ENCODE measurements at regions not wholly inside any gene's neighbourhood (a gene's known extent, or its start where the extent isn't known, plus 50 kb on each side); places are given as distances from the start of the nearest gene placed in this dataset.

GRCh38 chr15:35921046-35921445 lies 375.1 kb upstream of the DPH6 start:
- H3K36me3 ChIP-seq (ENCODE audit: low read depth), result no peaks in the 10 kb centered on the region
- H3K27me3 ChIP-seq (ENCODE audit: insufficient read depth, low read depth), result no peaks in the 10 kb centered on the region
- ChIA-PET CTCF (no interaction called here), POLR2A (ENCODE audit: unreplicated experiment) (no interaction called here)
- intact Hi-C loops (cut with micrococcal nuclease; ENCODE audit: unreplicated experiment), result no loop called here
- H2AFZ ChIP-seq, result no peak overlapping the region
- no peak for DNase-seq
- no peaks in the 10 kb centered on the region for H3K79me2 ChIP-seq (ENCODE audit: low read depth)
- no peaks in the 10 kb centered on the region; the same call in 1 of the 2 replicates for H3K9me2 ChIP-seq (ENCODE audit: insufficient read depth)
- no peaks in the 10 kb centered on the region for H3F3A ChIP-seq (ENCODE audit: insufficient read depth, low read depth)
- no peaks in the 10 kb centered on the region for H3K4me1 ChIP-seq (replicated peaks; ENCODE audit: insufficient read depth)
- no peak overlapping the region for H3K4me2 ChIP-seq
- no TSS peak for BruUV-seq (replicated peaks)
- H4K20me1 ChIP-seq (ENCODE audit: insufficient read depth), result no peaks in the 10 kb centered on the region
- H3K4me3 ChIP-seq, result no peak overlapping the region
- no peaks in the 10 kb centered on the region for H3K9me3 ChIP-seq (ENCODE audit: insufficient read depth, low read depth)
- TF ChIP-seq EZH2 (IDR thresholded peaks at IDR 0.05; ENCODE audit: low read depth), result no peak
- TF ChIP-seq CTCF (conservative IDR thresholded peaks at IDR 0.05), result no peak
- no peak overlapping the region for H3K27ac ChIP-seq

GRCh38 chr15:35925275-35926006 lies 379.5 kb upstream of the DPH6 start:
- no peak for TF ChIP-seq CTCF (conservative IDR thresholded peaks at IDR 0.05)
- TF ChIP-seq EZH2 (IDR thresholded peaks at IDR 0.05; ENCODE audit: low read depth), result no peak
- intact Hi-C loops (cut with micrococcal nuclease; ENCODE audit: unreplicated experiment), result no loop called here
- Histone ChIP-seq H4K20me1 (ENCODE audit: insufficient read depth) (no peaks in the 10 kb centered on the region), H3K4me3 (no peak overlapping the region), H3K4me2 (no peak overlapping the region), H3K4me1 (replicated peaks; ENCODE audit: insufficient read depth) (no peaks in the 10 kb centered on the region), H3K27ac (no peak overlapping the region), H3K27me3 (ENCODE audit: insufficient read depth, low read depth) (no peaks in the 10 kb centered on the region), H3F3A (ENCODE audit: insufficient read depth, low read depth) (no peaks in the 10 kb centered on the region), H3K9me3 (ENCODE audit: insufficient read depth, low read depth) (no peaks in the 10 kb centered on the region), H3K79me2 (ENCODE audit: low read depth) (no peaks in the 10 kb centered on the region), H2AFZ (no peak overlapping the region), H3K36me3 (ENCODE audit: low read depth) (no peaks in the 10 kb centered on the region), H3K9me2 (ENCODE audit: insufficient read depth) (no peaks in the 10 kb centered on the region; the same call in 1 of the 2 replicates)
- ChIA-PET CTCF (no interaction called here), POLR2A (ENCODE audit: unreplicated experiment) (no interaction called here)
- DNase-seq, result no peak
- no TSS peak for BruUV-seq (replicated peaks)

GRCh38 chr15:35926007-35926380 lies 380.0 kb upstream of the DPH6 start:
- no peaks in the 10 kb centered on the region for H3F3A ChIP-seq (ENCODE audit: insufficient read depth, low read depth)
- H3K4me1 ChIP-seq (replicated peaks; ENCODE audit: insufficient read depth), result no peaks in the 10 kb centered on the region
- no peaks in the 10 kb centered on the region for H4K20me1 ChIP-seq (ENCODE audit: insufficient read depth)
- no peaks in the 10 kb centered on the region for H3K36me3 ChIP-seq (ENCODE audit: low read depth)
- intact Hi-C loops (cut with micrococcal nuclease; ENCODE audit: unreplicated experiment), result no loop called here
- no peaks in the 10 kb centered on the region for H3K27me3 ChIP-seq (ENCODE audit: insufficient read depth, low read depth)
- H3K4me3 ChIP-seq, result no peak overlapping the region
- no peaks in the 10 kb centered on the region for H3K79me2 ChIP-seq (ENCODE audit: low read depth)
- H3K9me3 ChIP-seq (ENCODE audit: insufficient read depth, low read depth), result no peaks in the 10 kb centered on the region
- no peak overlapping the region for H3K27ac ChIP-seq
- CTCF ChIA-PET, result no interaction called here
- no peaks in the 10 kb centered on the region for H3K9me2 ChIP-seq (ENCODE audit: insufficient read depth)
- no peak overlapping the region for H2AFZ ChIP-seq
- no peak overlapping the region for H3K4me2 ChIP-seq
- TF ChIP-seq CTCF (conservative IDR thresholded peaks at IDR 0.05), result no peak
- no peak for TF ChIP-seq EZH2 (IDR thresholded peaks at IDR 0.05; ENCODE audit: low read depth)
- BruUV-seq (replicated peaks), result no TSS peak
- POLR2A ChIA-PET (ENCODE audit: unreplicated experiment), result no interaction called here
- no peak for DNase-seq

All from PC-9 (cell line).